ENCODE measurements at regions not wholly inside any gene's neighbourhood (a gene's known extent, or its start where the extent isn't known, plus 50 kb on each side); places are given as distances from the start of the nearest gene placed in this dataset.
"Not testable (repeated sequence)": the region's sequence is repeated elsewhere in the genome, so short reads cannot be mapped to it uniquely, and the experiment has no call there.

DNA sequence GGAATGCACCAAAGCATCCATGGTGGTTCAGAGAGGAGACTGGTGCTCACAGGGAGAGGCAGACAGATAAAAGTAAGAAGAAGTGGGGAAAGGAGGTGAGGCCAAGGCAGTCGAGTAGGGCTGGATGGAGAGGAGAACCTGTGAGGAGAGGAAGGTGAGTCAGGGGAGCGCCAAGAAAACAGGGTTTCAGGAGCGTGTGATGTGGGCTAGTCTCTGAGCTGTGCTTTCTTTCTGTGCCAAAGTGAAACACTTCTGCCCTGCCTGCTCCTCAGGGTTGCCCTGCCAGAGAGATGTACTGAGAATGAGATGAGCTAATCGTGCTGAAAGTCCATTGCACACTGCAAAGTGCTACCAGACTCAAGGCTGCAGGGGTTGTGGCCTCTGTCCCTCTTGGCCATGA lies 310.7 kb upstream of the CCL2 start:
- DNase-seq (ENCODE audit: low read depth), result no peak

DNA sequence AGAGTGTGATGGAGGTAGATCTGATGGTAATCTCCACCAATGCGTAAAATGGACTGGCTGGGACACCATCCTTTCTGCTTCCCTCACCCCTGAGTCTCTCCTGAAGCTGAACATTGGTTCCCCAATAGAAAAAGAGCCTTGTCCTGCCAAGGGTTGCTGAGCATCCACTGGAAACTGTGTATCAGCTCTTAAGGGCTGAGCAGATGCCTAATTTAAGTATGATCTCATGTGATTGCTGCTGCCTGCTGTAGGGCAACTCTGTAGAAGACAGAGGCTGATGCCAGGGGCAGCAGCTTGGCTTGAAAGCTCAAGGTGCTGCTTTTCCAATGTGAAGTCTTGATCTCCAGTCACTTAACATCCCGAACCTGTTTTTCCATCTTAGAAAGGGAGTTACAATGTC lies 310.3 kb upstream of the CCL2 start:
- DNase-seq (ENCODE audit: low read depth), result no peak

DNA sequence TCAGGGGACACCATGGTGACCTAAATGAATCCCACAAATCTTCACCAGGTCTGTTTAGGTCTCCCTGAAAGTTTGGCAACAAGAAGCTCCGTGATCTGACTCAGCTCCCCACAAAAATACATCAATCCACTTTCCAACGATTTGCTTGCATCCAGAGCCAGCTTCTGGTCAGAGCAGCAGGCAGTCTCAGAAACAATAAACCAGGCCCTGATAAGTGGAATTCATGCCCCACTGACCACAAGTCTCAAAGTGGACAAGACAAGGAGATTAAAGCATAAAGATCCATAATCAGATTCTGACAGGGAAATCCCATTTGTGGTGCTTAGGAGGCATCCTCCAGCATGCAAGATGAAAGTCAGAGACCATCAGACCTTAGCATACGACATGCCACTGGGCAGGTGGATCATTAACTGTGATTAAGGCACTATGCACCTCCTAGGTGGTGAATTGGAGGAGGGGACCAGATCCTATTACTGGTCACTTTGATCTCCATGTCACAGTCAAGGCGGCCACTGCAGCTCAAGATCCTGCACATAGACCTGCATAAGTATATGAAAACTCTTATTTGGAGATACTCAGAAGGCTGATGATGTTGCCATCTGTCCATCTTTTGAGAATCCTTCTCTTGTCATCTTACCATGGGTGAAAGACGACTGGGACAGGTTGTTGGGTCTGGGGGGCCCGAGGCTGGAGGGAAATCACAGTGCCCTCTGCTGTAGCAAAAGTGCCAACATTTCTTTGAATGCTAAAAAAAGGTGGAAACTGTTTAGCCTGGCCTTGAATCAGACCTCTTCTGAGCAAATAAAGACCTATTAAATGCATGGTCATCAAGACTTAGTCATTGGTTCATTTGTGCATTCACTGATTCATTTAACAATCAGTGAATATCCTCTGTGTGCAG lies 309.2 kb upstream of the CCL2 start:
- no peak for DNase-seq (ENCODE audit: low read depth)

DNA sequence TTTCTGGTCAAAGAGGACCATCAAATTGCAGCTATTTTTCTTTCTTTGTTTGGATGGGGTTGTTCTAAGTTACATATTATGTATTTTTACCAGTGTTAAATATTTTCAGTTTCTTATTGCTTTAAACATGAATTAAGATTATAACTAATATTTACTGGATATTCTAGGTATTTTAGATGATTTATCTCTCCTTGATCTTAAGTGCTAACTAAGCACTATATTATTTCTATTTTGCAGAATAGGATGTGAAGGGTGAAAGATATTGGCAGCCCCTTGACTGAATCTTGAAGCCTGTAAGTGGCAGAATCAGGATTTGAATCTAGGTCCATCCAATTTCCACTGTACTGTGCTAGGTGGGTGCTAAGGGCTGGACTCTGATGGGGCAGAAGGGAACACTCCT lies 307.3 kb upstream of the CCL2 start:
- no peak for DNase-seq (ENCODE audit: low read depth)

DNA sequence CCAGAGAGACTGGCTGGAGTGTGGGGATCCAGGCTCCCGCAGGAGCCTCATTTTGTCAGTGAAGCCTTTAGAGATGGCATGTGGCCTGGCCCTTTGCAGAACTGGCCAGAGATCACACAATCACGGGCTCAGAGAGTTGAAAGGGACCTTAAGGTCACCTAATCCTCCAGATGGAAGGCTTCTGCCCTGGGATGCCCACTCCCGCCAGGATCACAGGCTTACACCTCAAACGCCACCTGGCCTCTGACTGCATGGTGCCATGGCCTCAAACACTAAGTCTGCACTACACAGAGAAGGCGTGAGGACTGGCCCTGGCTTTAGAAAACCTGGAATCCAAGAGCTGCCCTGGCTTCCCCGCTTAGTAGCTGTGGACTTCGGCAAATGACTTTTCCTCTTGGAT lies 306.8 kb upstream of the CCL2 start:
- no peak for DNase-seq (ENCODE audit: low read depth)

DNA sequence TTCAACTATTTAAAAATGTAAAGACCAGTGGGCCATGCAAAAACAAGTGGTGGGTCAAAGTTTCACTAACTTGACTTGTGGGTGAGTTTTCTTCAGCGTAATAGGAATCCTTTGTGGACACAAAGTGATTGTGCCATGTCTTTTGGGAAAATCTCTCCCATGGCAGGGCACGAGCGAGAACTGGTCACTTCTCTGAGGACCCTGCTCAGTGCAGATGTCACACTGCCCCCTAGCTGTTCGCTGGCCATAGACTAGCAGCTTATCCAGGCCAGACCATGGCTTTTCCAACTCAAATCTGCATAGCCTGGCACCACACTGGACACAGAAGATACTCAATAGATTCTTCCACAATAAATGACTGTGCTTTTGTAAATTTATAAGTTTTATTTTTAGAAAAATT lies 306.0 kb upstream of the CCL2 start:
- DNase-seq (ENCODE audit: low read depth), result no peak

DNA sequence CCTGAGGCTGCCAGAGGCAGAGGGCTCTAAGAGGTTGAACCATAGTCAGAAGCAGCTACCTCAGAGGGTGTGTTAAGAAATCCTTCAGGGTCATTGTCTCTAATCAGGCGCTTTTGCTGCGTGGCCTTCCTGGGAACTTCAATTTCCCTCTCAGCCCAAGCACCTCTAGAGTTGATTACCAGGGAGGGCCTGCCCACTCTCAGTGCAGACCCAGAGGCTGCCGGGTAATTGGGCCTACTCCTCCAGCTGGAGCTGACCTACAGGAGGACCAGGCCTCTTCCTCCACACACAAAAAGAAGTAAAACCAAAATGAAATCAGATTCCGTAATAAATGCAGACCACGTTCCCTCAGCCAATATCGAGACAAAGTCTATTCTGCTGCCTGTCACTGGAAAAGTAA lies 305.0 kb upstream of the CCL2 start:
- no peak for DNase-seq (ENCODE audit: low read depth)

DNA sequence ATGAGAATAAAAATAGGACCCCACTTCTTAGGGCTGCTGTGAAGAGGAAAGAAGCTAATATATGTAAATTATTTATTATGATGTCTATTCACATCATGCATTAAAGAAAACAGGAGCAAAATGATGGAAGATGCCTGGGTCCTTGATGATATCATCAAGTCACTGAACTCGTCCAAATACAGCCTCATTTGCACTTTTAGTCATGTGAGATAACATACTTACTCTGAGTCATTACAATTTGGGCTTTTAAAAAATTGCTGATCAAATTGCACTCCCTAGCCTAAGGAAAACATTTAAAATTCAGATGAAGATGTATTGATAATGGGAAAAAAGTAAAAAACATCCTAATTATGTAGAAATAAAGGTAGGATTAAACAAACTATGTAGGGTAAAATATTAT lies 302.7 kb upstream of the CCL2 start:
- DNase-seq (ENCODE audit: low read depth), result no peak

DNA sequence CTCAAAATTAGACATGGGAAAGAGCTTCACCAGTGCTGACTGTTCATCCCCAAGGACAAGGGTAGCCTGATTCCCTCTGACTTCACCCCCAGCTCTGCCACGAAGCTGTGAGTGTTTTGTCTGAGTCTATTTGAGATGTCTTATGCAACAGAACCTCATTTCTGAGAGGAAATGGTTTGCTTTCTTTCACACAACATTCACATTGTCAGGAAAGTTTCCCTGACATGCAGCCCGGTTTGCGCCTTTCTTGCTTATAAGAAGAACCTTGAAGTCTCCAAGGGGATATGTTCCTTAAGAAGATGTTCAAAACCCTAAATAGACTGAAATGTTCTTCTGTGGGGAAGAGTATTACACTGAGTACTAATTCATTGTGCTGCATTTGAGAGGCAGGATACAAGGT lies 300.5 kb upstream of the CCL2 start:
- DNase-seq (ENCODE audit: low read depth), result no peak

DNA sequence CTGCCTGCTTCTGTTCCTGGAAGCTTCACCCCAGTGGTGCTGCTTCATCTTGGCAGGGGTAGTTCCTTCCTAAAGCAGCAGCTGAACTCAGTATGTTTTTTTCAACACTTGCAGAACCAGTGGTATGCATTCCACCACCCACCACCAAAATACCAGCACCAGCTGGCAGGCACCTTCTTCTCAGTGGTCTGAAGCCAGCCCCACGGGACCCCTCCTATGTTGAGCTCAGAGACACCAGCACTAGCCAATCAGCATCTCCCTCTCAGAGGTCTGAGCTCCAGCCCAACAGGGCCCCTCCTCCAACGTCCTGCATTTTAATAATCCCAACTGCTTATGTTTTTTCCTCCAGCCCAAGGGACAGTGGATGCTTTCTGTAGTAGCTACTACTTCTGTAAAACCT lies 299.6 kb upstream of the CCL2 start:
- DNase-seq (ENCODE audit: low read depth), result no peak

DNA sequence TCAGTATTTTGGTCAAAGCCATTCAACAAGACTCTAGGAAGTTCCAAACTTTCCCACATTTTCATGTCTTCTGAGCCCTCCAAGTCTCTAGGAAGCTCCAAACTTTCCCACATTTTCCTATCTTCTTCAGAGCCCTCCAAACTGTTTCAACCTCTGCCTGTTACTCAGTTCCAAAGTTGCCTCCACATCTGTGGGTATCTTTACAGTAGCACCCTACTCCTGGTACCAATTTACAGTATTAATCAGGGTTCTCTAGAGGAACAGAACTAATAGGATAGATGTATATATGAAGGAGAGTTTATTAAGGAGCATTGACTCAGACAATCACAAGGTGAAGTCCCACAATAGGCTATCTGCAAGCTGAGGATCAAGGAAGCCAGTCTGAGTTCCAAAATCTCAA lies 296.0 kb upstream of the CCL2 start:
- DNase-seq (ENCODE audit: low read depth), result not testable (repeated sequence)

DNA sequence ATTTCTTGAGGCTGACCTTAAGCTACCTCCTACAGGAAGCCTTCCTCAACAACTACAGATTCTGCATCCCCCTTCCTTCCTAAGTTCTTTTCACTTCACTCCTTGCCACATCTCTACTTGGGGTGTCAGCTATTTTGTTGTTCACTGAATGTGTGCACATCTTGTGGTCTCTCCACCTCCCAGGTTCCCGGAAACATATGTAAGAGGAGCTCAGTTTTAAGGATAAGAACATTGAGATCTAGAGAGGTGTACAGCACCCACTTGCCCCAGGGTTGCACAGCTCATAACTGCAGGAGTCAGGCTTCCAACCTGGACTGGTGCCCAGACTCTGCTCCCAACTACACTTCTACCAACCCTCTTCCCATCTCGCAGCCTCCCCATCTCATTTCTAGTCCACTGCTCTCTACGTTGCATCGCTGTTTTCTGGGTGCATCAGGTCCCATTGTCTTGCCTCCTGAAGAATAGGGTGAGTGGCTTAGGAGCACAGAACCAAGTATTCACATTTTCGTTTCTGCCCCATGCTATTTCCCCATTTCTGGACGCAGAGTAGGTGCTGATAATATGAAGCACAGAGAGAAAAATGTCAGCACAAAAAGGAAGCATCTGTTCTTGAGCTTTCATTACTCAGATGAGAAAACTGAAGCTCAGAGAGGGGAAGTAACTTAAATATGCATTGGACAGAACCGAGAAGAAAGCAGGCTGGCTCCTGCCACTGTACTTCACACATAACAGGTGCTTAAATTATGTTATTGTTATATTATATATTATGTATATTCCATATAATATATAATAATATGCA lies 292.0 kb upstream of the CCL2 start:
- no peak for DNase-seq (ENCODE audit: low read depth)

DNA sequence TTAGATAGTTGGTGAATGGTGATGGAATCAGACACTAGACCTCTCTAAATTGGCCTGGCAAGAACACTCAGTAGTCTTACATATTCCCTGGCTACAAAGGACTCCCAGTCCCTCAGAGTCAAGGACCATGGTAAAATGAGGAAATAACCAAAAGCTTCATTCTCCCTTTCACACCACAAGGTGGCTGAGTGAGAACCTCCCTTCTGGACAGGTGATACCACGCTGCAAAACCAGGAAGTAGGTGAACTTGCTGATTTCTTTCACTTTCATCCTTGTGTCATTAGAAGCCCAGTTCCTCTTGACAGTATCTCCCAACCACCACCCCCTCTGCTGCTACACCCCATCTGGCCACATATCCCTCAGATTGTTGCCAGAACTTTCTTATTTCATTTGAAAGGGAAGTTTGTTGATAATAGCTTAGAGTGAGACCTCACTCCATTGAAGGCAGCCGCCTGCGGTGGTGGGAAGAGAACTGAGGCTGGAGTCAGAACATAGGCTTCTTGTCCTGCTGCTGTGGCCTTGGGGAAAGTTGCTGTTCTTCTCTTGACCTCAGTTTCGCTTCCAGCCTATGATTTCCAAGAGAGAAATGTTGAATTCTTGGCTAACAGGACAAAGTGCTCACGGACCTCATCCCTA lies 290.6 kb upstream of the CCL2 start:
- DNase-seq (ENCODE audit: low read depth), result no peak

DNA sequence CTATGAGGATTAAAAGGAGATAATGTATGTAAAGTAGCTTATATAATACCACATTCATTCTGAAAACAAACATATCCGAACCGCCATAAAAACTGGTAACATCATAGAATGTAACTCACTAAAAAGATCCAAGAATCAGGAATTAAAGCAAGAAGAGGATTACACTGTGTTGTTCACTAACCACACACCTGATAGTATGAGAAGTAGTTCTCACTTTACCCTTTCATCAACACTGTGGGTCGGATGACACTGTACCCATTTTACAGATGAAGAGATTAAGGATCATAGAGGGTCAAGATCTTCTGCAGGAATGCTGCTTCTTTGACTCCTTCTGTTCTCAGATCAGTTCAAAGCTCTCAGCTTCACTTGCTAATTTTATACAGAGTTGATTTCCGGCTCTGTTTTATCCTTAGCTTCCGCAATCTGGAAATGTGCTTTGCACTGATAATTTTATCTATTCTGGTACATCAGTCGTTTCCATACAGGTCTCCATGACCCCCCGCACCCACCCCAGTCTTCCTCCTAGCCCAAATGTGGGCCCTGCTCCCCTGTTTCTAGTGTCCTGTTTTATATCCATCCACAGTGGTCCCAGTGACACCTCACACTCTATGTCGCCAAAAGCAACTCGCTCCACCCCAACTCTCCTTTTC lies 288.6 kb upstream of the CCL2 start:
- DNase-seq (ENCODE audit: low read depth), result no peak

DNA sequence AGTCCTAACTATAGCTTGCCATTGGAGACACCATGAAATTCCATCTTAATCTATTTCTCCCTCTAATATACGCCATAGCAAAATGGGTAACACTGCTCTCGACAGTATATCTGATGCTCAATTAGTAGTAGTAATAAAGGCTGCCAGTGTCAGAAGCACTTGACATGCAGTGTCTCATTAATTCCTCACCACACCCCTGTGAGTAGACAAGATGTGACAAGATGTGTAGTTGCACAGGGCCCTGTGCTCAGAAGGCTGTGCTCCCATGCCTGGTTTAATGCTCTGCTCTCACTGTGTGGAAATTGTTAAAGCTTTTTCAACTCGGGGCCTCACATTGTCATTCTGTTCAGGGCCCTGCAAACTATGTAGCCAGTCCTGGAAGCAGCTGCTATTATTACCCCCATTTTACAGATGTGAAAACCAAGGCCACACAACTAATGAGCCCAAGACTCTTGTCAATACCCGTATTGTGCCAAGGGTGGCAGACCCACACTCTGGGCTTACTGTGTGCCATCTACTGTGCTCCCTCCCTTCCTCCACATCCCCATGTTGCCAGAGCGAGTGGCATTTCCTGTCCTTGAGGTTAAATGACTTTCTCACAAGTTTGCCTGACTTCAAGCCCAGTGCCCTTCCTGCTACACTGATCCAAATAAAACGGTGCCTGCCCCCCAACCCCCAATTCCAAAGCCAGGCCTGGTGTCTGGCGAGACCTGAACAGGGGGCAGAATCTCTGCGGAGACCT lies 287.3 kb upstream of the CCL2 start:
- no peak for DNase-seq (ENCODE audit: low read depth)

DNA sequence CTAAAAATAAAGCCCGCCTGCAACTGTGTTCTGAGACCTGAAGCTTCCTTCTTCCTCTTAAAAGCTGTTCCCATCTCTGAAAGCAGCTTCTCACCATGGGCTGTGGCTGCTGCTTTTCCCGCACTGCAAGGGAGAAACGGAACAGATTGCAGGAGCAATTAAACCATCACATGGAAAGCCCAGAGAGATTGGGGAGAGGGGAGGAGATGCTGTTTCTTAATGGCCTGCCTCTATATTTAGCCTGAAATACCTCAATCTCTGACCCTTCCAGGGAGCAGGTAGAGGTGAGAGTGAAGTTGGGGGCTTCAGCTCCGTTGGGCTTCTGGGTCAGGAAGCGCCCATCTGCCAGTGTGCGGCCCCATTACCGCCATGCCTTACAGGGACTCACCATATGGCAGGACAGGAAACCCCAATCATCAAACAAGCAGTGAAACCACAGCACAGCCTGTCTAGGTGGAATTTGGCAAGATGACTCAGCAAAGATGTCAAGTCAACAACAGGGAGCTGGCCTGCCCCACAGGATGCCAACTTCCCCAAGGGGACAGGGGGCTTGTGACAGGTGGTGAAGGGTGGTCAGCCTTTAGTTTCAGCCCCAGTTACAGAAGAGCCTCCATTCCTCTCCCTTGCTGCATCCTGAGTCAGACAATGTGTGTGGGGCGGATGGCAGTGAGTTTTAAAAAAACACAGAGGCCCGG lies 286.6 kb upstream of the CCL2 start:
- no peak for DNase-seq (ENCODE audit: low read depth)

DNA sequence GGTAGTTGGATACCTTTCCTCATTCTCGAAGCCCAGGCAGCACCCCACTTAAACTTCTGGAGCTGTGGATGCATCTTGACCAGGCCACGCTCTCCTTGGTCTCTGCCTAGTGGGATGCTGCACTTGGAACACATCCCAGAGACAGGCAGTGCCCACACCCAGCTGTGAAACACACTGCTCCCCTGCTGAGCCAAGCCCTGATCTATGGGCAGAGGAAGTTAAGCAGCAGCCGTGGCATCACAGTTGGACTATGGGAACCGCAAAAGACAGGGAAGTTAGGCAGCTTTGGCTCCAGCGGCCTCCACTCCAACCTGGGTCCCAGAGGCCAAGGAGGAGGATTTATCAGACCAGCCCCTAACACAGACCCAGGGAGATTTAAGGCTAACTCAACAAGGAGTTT lies 284.8 kb upstream of the CCL2 start:
- no peak for DNase-seq (ENCODE audit: low read depth)

DNA sequence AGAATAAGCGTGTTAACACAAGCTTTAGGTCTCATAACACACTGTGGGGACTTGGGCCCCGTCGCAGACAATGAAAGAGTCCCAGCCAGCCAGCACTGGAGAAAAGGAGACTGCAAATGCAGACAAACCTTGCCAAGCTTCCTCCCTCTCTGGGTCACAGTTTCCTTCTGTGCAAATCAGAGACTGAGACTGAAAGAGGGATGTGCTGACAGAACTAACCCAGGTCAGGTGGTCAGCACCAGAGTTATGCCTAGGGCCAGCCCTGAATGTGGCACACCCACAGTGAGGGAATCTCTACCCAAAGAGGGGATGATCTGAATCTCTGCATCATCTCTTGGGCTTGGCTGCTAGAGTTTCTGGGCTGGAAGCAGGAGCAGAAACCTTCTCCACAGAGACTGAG lies 282.3 kb upstream of the CCL2 start:
- DNase-seq (ENCODE audit: low read depth), result no peak

DNA sequence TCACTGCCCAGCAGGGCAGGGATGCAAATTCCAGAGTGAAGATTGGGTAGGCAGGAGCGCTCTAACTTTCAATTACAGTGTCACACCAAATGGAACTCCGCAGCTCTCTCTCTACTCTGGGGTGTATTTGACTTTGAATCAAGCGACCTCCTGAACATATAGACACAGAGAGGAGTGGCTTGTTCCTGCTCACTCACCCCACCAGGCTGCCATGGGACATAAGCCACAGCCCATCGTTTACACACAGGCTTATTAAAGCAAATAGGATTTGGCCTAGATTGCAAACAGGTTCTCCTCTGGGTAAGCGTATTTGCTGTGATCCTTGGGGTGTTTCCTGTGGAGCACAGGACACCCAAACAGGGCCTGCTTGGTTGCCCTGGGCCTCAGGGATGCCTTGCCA lies 281.6 kb upstream of the CCL2 start:
- DNase-seq (ENCODE audit: low read depth), result no peak

DNA sequence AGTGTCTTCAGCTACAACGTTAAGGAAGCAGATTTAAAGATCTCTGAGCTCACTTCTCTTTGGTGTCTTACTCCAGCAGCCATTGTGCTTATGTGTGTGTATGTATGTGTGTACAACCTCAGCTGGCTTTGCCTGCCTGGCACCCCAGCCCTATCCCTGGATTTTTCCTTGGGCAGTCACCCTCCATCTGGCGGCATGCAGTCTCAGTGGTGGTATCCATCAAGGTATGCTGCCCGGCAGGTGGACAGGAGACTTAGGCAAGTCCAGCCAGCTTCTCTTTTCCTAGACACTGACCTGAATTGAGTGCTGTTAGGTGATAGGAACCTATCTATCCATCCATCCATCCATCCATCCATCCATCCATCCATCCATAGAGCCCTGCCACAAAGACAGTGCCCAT lies 280.8 kb upstream of the CCL2 start:
- no peak for DNase-seq (ENCODE audit: low read depth)

DNA sequence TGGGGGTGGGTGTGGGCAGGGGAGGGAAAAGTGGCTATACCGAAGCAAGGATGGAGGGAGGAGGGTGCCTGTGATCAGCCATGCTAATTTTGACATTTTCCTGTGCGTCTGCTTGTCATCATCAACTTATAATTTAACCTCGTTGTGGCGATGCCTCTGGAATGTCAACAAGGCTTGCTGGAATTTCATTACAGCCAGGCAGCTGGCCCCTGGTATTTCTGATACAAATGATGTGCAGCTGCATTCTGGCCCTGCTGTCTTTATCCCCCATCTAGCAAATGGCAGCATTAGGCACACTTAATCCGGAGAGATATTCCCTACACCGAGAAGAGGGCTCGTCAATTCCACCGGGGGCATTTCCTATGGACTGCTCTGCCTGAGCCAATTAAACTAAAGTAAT lies 278.3 kb upstream of the CCL2 start:
- DNase-seq (ENCODE audit: low read depth), result no peak

All from stimulated activated CD8-positive, alpha-beta memory T cell treated with anti-CD3 and anti-CD28 coated beads, Interleukin-7, amount 100 ng/mL, for 24 hours (primary cell).